Natural killer cell (primary cell): ENCODE measurements at regions not wholly inside any gene's neighbourhood (a gene's known extent, or its start where the extent isn't known, plus 50 kb on each side); places are given as distances from the start of the nearest gene placed in this dataset.

Experiments
- ATAC-seq, 3 donors: fragments of 150-1000 bp in 2 of 3; fragments of 200-7000 bp in 1 of 3; cut with Tn5 transposase; 1 replicate in 1 of 3; 2 replicates in 2 of 3; pipeline ENCODE4 v1.10.0; 2021; ENCODE audit warnings: mild to moderate bottlenecking in 2 of 3, moderate library complexity in 2 of 3
- DNase-seq, 2 donors: peaks; one replicate each; pipeline versions ENCODE4 v3.0.0 to v3.0.0-alpha.2; 2013 to 2021; ENCODE audit warnings: mixed read lengths in 1 of 2
- H3K27ac ChIP-seq: one replicate; pipeline ENCODE4 v1.5.1; 2013; ENCODE audit warnings: mild to moderate bottlenecking, low read length
- H3K27me3 ChIP-seq: one replicate; pipeline ENCODE4 v1.6.1; 2013; ENCODE audit warnings: low read length; ENCODE audit not compliant: control insufficient read depth, insufficient read depth
- H3K36me3 ChIP-seq: one replicate; pipeline ENCODE4 v1.6.1; 2013; ENCODE audit warnings: low read length; ENCODE audit not compliant: control insufficient read depth, insufficient read depth
- H3K4me1 ChIP-seq: one replicate; pipeline ENCODE4 v1.6.1; 2013; ENCODE audit warnings: low read length; ENCODE audit not compliant: control insufficient read depth, insufficient read depth
- H3K4me3 ChIP-seq: one replicate; pipeline ENCODE4 v1.5.1; 2013; ENCODE audit warnings: low read length
- H3K9me3 ChIP-seq: one replicate; pipeline ENCODE4 v1.6.1; 2013; ENCODE audit warnings: low read length; ENCODE audit not compliant: control insufficient read depth, insufficient read depth
- H3K27ac Mint-ChIP-seq, 2 donors: one replicate each; pipeline ENCODE4 v1.8.0; 2022; ENCODE audit warnings: mild to moderate bottlenecking in 2 of 2, mixed read lengths in 2 of 2, moderate library complexity in 1 of 2
- H3K27me3 Mint-ChIP-seq, 2 donors: one replicate each; pipeline ENCODE4 v1.8.0; 2022; ENCODE audit warnings: low read depth in 2 of 2, mixed read lengths in 2 of 2
- H3K36me3 Mint-ChIP-seq: one replicate; pipeline ENCODE4 v1.8.0; 2022; ENCODE audit warnings: mixed read lengths
- H3K4me1 Mint-ChIP-seq, 2 donors: one replicate each; pipeline ENCODE4 v1.8.0; 2022; ENCODE audit warnings: mixed read lengths in 2 of 2
- H3K4me3 Mint-ChIP-seq: one replicate; pipeline ENCODE4 v1.8.0; 2022; ENCODE audit warnings: mild to moderate bottlenecking, moderate library complexity, mixed read lengths
- H3K9me3 Mint-ChIP-seq, 2 donors: one replicate each; pipeline ENCODE4 v1.8.0; 2022; ENCODE audit warnings: mixed read lengths in 2 of 2
- CTCF ChIP-seq: fragments of 200-600 bp; IDR thresholded peaks from one replicate; pipeline ENCODE4 v1.8.0; 2022; ENCODE audit warnings: antibody characterized with exemption
- WGBS: methylation state at CpG from one replicate; pipeline ENCODE4 v1.1.7; 2013; ENCODE audit warnings: missing lambda C conversion rate; ENCODE audit not compliant: insufficient coverage; 5-methylcytosine and 5-hydroxymethylcytosine counted together
- intact Hi-C: fragments of 100-400 bp; cut with micrococcal nuclease; formaldehyde crosslinking; loops from one replicate; pipeline ENCODE4 v1.14.2; 2022

GRCh38 chr2:116719836-116720235 lies 1094.7 kb upstream of the DDX18 start:
- no peak for TF ChIP-seq CTCF
- Histone ChIP-seq H3K4me3 (no peak overlapping the region), H3K27ac (no peak overlapping the region), H3K4me1 (no peaks in the 10 kb centered on the region), H3K36me3 (no peaks in the 10 kb centered on the region), H3K9me3 (peaks cover 6% of the 10 kb centered on the region), H3K27me3 (no peaks in the 10 kb centered on the region)
- H3K4me1 Mint-ChIP-seq = no peaks in the 10 kb centered on the region
- no peak overlapping the region for H3K4me3 Mint-ChIP-seq
- peaks cover 20 to 21% of the 10 kb centered on the region in 2 donors for H3K9me3 Mint-ChIP-seq
- DNase-seq = no peak
- 88% methylated on average over 2 of the region's 2 CpGs for WGBS
- H3K36me3 Mint-ChIP-seq = peaks cover 7% of the 10 kb centered on the region
- no peak for ATAC-seq
- no peaks in the 10 kb centered on the region for H3K27me3 Mint-ChIP-seq
- intact Hi-C loops = no loop called here
- no peak overlapping the region for H3K27ac Mint-ChIP-seq

GRCh38 chr2:116724550-116724949 lies 1089.9 kb upstream of the DDX18 start:
- H3K27ac Mint-ChIP-seq = no peak overlapping the region
- H3K4me3 Mint-ChIP-seq = no peak overlapping the region
- ATAC-seq (no peak), DNase-seq (no peak)
- no peak for TF ChIP-seq CTCF
- H3K27me3 Mint-ChIP-seq = no peaks in the 10 kb centered on the region
- Histone ChIP-seq H3K36me3 (no peaks in the 10 kb centered on the region), H3K27ac (no peak overlapping the region), H3K27me3 (no peaks in the 10 kb centered on the region), H3K4me1 (no peaks in the 10 kb centered on the region), H3K4me3 (no peak overlapping the region), H3K9me3 (no peaks in the 10 kb centered on the region)
- H3K9me3 Mint-ChIP-seq = peaks cover 18 to 21% of the 10 kb centered on the region in 2 donors
- H3K4me1 Mint-ChIP-seq = no peaks in the 10 kb centered on the region
- intact Hi-C loops = no loop called here
- no CpG with 5 or more reads among the region's 1 CpG for WGBS
- H3K36me3 Mint-ChIP-seq = peaks cover 7% of the 10 kb centered on the region

GRCh38 chr2:116732322-116732721 lies 1082.2 kb upstream of the DDX18 start:
- ATAC-seq = no peak
- Histone ChIP-seq H3K27ac (no peak overlapping the region), H3K4me3 (no peak overlapping the region), H3K9me3 (no peaks in the 10 kb centered on the region), H3K4me1 (no peaks in the 10 kb centered on the region), H3K36me3 (no peaks in the 10 kb centered on the region), H3K27me3 (no peaks in the 10 kb centered on the region)
- WGBS = 84% methylated on average over 3 of the region's 4 CpGs
- intact Hi-C loops = no loop called here
- Mint-ChIP-seq H3K4me3 (no peak overlapping the region), H3K4me1 (no peaks in the 10 kb centered on the region), H3K27ac (no peak overlapping the region), H3K36me3 (no peaks in the 10 kb centered on the region), H3K9me3 (peaks cover 4 to 18% of the 10 kb centered on the region in 2 donors), H3K27me3 (no peaks in the 10 kb centered on the region)
- no peak for DNase-seq
- TF ChIP-seq CTCF = no peak

GRCh38 chr2:116733699-116734098 lies 1080.8 kb upstream of the DDX18 start:
- no peak for TF ChIP-seq CTCF

More at GRCh38 chr2:116733699-116734098, 1080.8 kb upstream of the DDX18 start:
- Histone ChIP-seq H3K4me1 (no peaks in the 10 kb centered on the region), H3K36me3 (no peaks in the 10 kb centered on the region), H3K27me3 (no peaks in the 10 kb centered on the region), H3K9me3 (no peaks in the 10 kb centered on the region), H3K4me3 (no peak overlapping the region), H3K27ac (no peak overlapping the region)
- no peak for ATAC-seq
- H3K4me3 Mint-ChIP-seq = no peak overlapping the region
- H3K36me3 Mint-ChIP-seq = no peaks in the 10 kb centered on the region
- peaks cover 4 to 18% of the 10 kb centered on the region in 2 donors for H3K9me3 Mint-ChIP-seq
- no peaks in the 10 kb centered on the region for H3K27me3 Mint-ChIP-seq
- no peaks in the 10 kb centered on the region for H3K4me1 Mint-ChIP-seq
- no CpG with 5 or more reads among the region's 3 CpGs for WGBS
- intact Hi-C loops = no loop called here
- no peak overlapping the region for H3K27ac Mint-ChIP-seq
- no peak for DNase-seq
